IMR-90 (cell line): ENCODE measurements at regions not wholly inside any gene's neighbourhood (a gene's known extent, or its start where the extent isn't known, plus 50 kb on each side); places are given as distances from the start of the nearest gene placed in this dataset.

ENCODE experiments used
- ATAC-seq: fragments of 200-7000 bp; cut with Tn5 transposase; 2 replicates; pipeline ENCODE4 v1.9.1; 2020; ENCODE audit warnings: low read depth, mild to moderate bottlenecking, moderate library complexity
- BruUV-seq: library from RNA; stranded (reverse); fragments of 400-500 nt; replicated peaks from 2 replicates; lab custom pipeline; 2021; lab: Mats Ljungman, UMichigan
- CTCF ChIA-PET: fragments of 300-600 bp; formaldehyde crosslinking; extraction: SDS; loops from one replicate; lab custom pipeline; 2021; ENCODE audit warnings: antibody characterized with exemption; lab: Yijun Ruan, JAX
- POLR2A ChIA-PET: fragments of 300-600 bp; sonication (Branson Sonifier 250); formaldehyde crosslinking; loops from one replicate; lab custom pipeline; 2022; ENCODE audit warnings: antibody characterized with exemption; ENCODE audit not compliant: unreplicated experiment; lab: Charles Lee
- DNase-seq: peaks from one replicate; pipeline ENCODE4 v3.0.0; 2013
- H2AFZ ChIP-seq: replicated peaks from 2 replicates; pipeline ENCODE3; 2013; ENCODE audit warnings: low read length, mild to moderate bottlenecking; ENCODE audit not compliant: poor library complexity
- H2AK5ac ChIP-seq: 2 replicates; pipeline ENCODE4 v1.6.1; 2013; ENCODE audit warnings: low read depth, low read length, inconsistent platforms
- H2AK9ac ChIP-seq: replicated peaks from 2 replicates; pipeline ENCODE3; 2013; ENCODE audit warnings: mild to moderate bottlenecking, low read depth, low read length, moderate library complexity; ENCODE audit not compliant: poor library complexity
- H2BK120ac ChIP-seq: 2 replicates; pipeline ENCODE4 v1.6.1; 2013; ENCODE audit warnings: low read depth, low read length, inconsistent platforms
- H2BK15ac ChIP-seq: 3 replicates; pipeline ENCODE4 v1.6.1; 2013; ENCODE audit warnings: low read depth, low read length, inconsistent platforms
- H2BK20ac ChIP-seq: 2 replicates; pipeline ENCODE4 v1.6.1; 2013; ENCODE audit warnings: low read depth, mild to moderate bottlenecking, inconsistent platforms, low read length, moderate library complexity
- H2BK5ac ChIP-seq: 2 replicates; pipeline ENCODE4 v1.6.1; 2013; ENCODE audit warnings: mild to moderate bottlenecking, low read depth, low read length, inconsistent platforms; ENCODE audit not compliant: poor library complexity, severe bottlenecking
- H3K14ac ChIP-seq: replicated peaks from 2 replicates; pipeline ENCODE4 v1.6.1; 2013; ENCODE audit warnings: low read depth, low read length, inconsistent platforms
- H3K18ac ChIP-seq: 2 replicates; pipeline ENCODE4 v1.6.1; 2013; ENCODE audit warnings: low read depth, low read length, control low read depth
- H3K23ac ChIP-seq: 2 replicates; pipeline ENCODE4 v1.6.1; 2013; ENCODE audit warnings: low read depth, low read length, inconsistent platforms
- H3K27ac ChIP-seq: 2 replicates; pipeline ENCODE4 v1.5.1; 2013; ENCODE audit warnings: mild to moderate bottlenecking, control low read depth, low read length; ENCODE audit not compliant: insufficient read depth
- H3K27me3 ChIP-seq: 2 replicates; pipeline ENCODE4 v1.6.1; 2013; ENCODE audit warnings: low read length; ENCODE audit not compliant: control insufficient read depth, insufficient read depth
- H3K36me3 ChIP-seq: 2 replicates; pipeline ENCODE4 v1.6.1; 2013; ENCODE audit warnings: low read length, mixed read lengths; ENCODE audit not compliant: control insufficient read depth, insufficient read depth
- H3K4ac ChIP-seq: 2 replicates; pipeline ENCODE4 v1.6.1; 2013; ENCODE audit warnings: low read depth, low read length, inconsistent platforms
- H3K4me1 ChIP-seq: 2 replicates; pipeline ENCODE4 v1.6.1; 2013; ENCODE audit warnings: low read length, mixed read lengths; ENCODE audit not compliant: control insufficient read depth, insufficient read depth
- H3K4me2 ChIP-seq: 2 replicates; pipeline ENCODE4 v1.6.1; 2013; ENCODE audit warnings: low read depth, mild to moderate bottlenecking, control low read depth, low read length, moderate library complexity
- H3K4me3 ChIP-seq: 2 replicates; pipeline ENCODE4 v1.5.1; 2013; ENCODE audit warnings: low read depth, mild to moderate bottlenecking, control low read depth, low read length, moderate library complexity; ENCODE audit not compliant: insufficient read depth
- H3K56ac ChIP-seq: 2 replicates; pipeline ENCODE4 v1.6.1; 2013; ENCODE audit warnings: low read length, inconsistent platforms; ENCODE audit not compliant: insufficient read depth; ENCODE audit errors: extremely low read depth
- H3K79me1 ChIP-seq, 2 experiments: 2 replicates each; pipeline ENCODE4 v1.6.1; 2013; ENCODE audit warnings: low read length in 2 of 2, inconsistent platforms in 1 of 2, low read depth in 1 of 2
- H3K9ac ChIP-seq: 2 replicates; pipeline ENCODE4 v1.6.1; 2013; ENCODE audit warnings: low read depth, low read length, control low read depth
- H3K9me1 ChIP-seq: 2 replicates; pipeline ENCODE4 v1.6.1; 2013; ENCODE audit warnings: low read length, inconsistent platforms; ENCODE audit not compliant: insufficient read depth
- H3K9me3 ChIP-seq: 2 replicates; pipeline ENCODE4 v1.6.1; 2013; ENCODE audit warnings: low read length; ENCODE audit not compliant: control insufficient read depth, insufficient read depth
- H4K20me1 ChIP-seq: 2 replicates; pipeline ENCODE4 v1.6.1; 2013; ENCODE audit warnings: low read length, inconsistent platforms; ENCODE audit not compliant: insufficient read depth
- H4K5ac ChIP-seq: 2 replicates; pipeline ENCODE4 v1.6.1; 2013; ENCODE audit warnings: mild to moderate bottlenecking, low read depth, low read length, control low read depth
- H4K8ac ChIP-seq, 2 experiments: 2 replicates each; pipeline ENCODE4 v1.6.1; 2013; ENCODE audit warnings: low read depth in 2 of 2, low read length in 2 of 2, control low read depth in 1 of 2, inconsistent platforms in 1 of 2
- H4K91ac ChIP-seq: 2 replicates; pipeline ENCODE4 v1.6.1; 2013; ENCODE audit warnings: low read depth, low read length, inconsistent platforms; ENCODE audit not compliant: insufficient read depth
- BHLHE40 ChIP-seq: fragments of 150-350 bp; IDR thresholded peaks from 2 replicates; pipeline ENCODE4 v1.6.1; 2016; ENCODE audit warnings: mild to moderate bottlenecking, low read depth, low read length
- CEBPB ChIP-seq: IDR thresholded peaks from 2 replicates; pipeline ENCODE4 v1.6.1; 2012; ENCODE audit warnings: low read depth, low read length, improper control_type of control experiment
- CHD1 ChIP-seq: IDR thresholded peaks from 2 replicates; pipeline ENCODE4 v1.6.1; 2012; ENCODE audit warnings: low read depth, low read length, improper control_type of control experiment
- FOS ChIP-seq: fragments of 150-350 bp; IDR thresholded peaks from 2 replicates; pipeline ENCODE4 v1.6.1; 2016; ENCODE audit warnings: low read depth, low read length
- MAFK ChIP-seq: IDR thresholded peaks from 2 replicates; pipeline ENCODE4 v1.6.1; 2012; ENCODE audit warnings: low read depth, low read length, improper control_type of control experiment
- MAZ ChIP-seq: IDR thresholded peaks from 2 replicates; pipeline ENCODE4 v1.6.1; 2012; ENCODE audit warnings: low read depth, mild to moderate bottlenecking, low read length, improper control_type of control experiment, moderate library complexity, borderline replicate concordance
- MXI1 ChIP-seq: IDR thresholded peaks from 2 replicates; pipeline ENCODE4 v1.6.1; 2012; ENCODE audit warnings: low read depth, mild to moderate bottlenecking, low read length, moderate library complexity, borderline replicate concordance
- POLR2A ChIP-seq: IDR thresholded peaks from 2 replicates; pipeline ENCODE4 v1.6.1; 2012; ENCODE audit warnings: mild to moderate bottlenecking, low read depth, low read length
- RAD21 ChIP-seq: IDR thresholded peaks from 2 replicates; pipeline ENCODE4 v1.6.1; 2012; ENCODE audit warnings: low read length, improper control_type of control experiment
- RFX5 ChIP-seq: IDR thresholded peaks from 2 replicates; pipeline ENCODE4 v1.8.0; 2012; ENCODE audit warnings: low read depth, mild to moderate bottlenecking, low read length, moderate library complexity
- SMC3 ChIP-seq: fragments of 150-350 bp; IDR thresholded peaks from 2 replicates; pipeline ENCODE4 v1.6.1; 2016; ENCODE audit warnings: low read depth, mild to moderate bottlenecking, antibody characterized with exemption, low read length, moderate library complexity
- WGBS, 2 experiments: methylation state at CpG; one replicate each; pipeline versions ENCODE4 v1.1.5 to v1.1.7; 2013; ENCODE audit warnings: missing lambda C conversion rate in 2 of 2; ENCODE audit not compliant: insufficient read length in 1 of 2; ENCODE audit errors: extremely low coverage in 2 of 2; 5-methylcytosine and 5-hydroxymethylcytosine counted together
- dilution Hi-C: fragments of 300-500 bp; cut with HindIII; formaldehyde crosslinking; loops from one replicate; pipeline ENCODE4 v1.14.3; 2018; ENCODE audit warnings: low sequenced_read_pairs; ENCODE audit not compliant: unreplicated experiment
- in situ Hi-C: fragments of 300-500 bp; cut with MboI; formaldehyde crosslinking; loops from 3 replicates; pipeline ENCODE4 v1.14.3; 2019; ENCODE audit warnings: low sequenced_read_pairs, inconsistent platforms, mixed read lengths
- intact Hi-C: fragments of 100-400 bp; cut with micrococcal nuclease; formaldehyde crosslinking; loops from 2 replicates; pipeline ENCODE4 v1.10.0; 2022
- TF ChIP-seq, protein P1 (sequence below): fragments of 150-350 bp; IDR thresholded peaks from 2 replicates; pipeline ENCODE4 v1.6.1; 2017; ENCODE audit warnings: mild to moderate bottlenecking, antibody characterized with exemption, low read length, low read depth
- TF ChIP-seq, protein P2 (sequence below): conservative IDR thresholded peaks from 2 replicates; pipeline ENCODE4 v1.5.1; 2012; ENCODE audit warnings: mild to moderate bottlenecking, low read depth, low read length, improper control_type of control experiment
- TF ChIP-seq, protein P3 (sequence below): fragments of 150-350 bp; IDR thresholded peaks from 2 replicates; pipeline ENCODE4 v1.6.1; 2016; ENCODE audit warnings: low read depth, mild to moderate bottlenecking, low read length, moderate library complexity, borderline replicate concordance

DNA sequence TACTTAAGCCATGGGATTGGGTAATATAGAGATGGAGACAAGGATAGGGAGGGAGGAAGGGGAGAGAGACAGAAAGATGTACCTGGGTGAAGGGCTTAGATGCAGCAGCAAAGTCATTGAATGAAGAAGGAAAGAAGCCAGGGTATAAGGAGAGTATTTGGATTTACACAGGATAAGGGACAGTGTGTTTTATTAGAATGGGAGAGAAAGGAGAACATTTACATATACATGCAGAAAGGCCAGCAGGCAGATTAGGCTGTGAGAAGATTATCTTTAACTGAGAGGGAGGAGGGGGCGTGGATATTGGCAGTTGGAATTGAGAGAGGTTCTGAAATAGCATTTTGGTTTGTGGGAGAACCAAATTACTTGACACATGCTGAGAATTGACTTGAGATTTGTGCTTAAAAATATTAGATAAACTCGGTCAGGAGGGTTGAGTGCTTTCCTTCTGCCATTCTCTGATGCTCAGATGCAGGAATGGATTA is 161.5 kb upstream of the ZNF804B start:
- POLR2A ChIA-PET: no interaction called here

More for the DNA sequence above, 161.5 kb upstream of the ZNF804B start:
- Histone ChIP-seq H3K23ac (no peak overlapping the region), H3K27ac (no peak overlapping the region), H4K20me1 (no peaks in the 10 kb centered on the region), H3K18ac (no peak overlapping the region), H4K8ac (no peak overlapping the region), H4K91ac (no peak overlapping the region), H2BK20ac (no peak overlapping the region), H3K27me3 (no peaks in the 10 kb centered on the region), H3K56ac (no peak overlapping the region), H2AFZ (no peak overlapping the region), H2AK5ac (no peak overlapping the region), H3K9me1 (no peaks in the 10 kb centered on the region), H4K5ac (no peak overlapping the region), H2BK5ac (no peak overlapping the region), H3K9me3 (no peaks in the 10 kb centered on the region), H3K36me3 (no peaks in the 10 kb centered on the region), H3K4me2 (no peak overlapping the region), H3K14ac (no peak overlapping the region), H2AK9ac (no peak overlapping the region), H3K79me1 (no peaks in the 10 kb centered on the region), H3K4me1 (no peaks in the 10 kb centered on the region), H3K4ac (no peak overlapping the region), H3K9ac (no peak overlapping the region), H2BK15ac (no peak overlapping the region), H2BK120ac (no peak overlapping the region), H3K4me3 (no peak overlapping the region)
- intact Hi-C loops (no loop called here), dilution Hi-C loops (no loop called here), in situ Hi-C loops (no loop called here)
- no peak for DNase-seq
- no CpG with 5 or more reads among the region's 2 CpGs for WGBS, 2 experiments
- BruUV-seq: no TSS peak
- CTCF ChIA-PET: no interaction called here
- TF ChIP-seq POLR2A (no peak), BHLHE40 (no peak), SMC3 (no peak), RFX5 (no peak), RAD21 (no peak), MAFK (no peak), MXI1 (no peak), CHD1 (no peak), CEBPB (no peak), FOS (no peak), MAZ (no peak)
- TF ChIP-seq, protein P1, sequence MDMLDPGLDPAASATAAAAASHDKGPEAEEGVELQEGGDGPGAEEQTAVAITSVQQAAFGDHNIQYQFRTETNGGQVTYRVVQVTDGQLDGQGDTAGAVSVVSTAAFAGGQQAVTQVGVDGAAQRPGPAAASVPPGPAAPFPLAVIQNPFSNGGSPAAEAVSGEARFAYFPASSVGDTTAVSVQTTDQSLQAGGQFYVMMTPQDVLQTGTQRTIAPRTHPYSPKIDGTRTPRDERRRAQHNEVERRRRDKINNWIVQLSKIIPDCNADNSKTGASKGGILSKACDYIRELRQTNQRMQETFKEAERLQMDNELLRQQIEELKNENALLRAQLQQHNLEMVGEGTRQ: no peak
- TF ChIP-seq, protein P2, sequence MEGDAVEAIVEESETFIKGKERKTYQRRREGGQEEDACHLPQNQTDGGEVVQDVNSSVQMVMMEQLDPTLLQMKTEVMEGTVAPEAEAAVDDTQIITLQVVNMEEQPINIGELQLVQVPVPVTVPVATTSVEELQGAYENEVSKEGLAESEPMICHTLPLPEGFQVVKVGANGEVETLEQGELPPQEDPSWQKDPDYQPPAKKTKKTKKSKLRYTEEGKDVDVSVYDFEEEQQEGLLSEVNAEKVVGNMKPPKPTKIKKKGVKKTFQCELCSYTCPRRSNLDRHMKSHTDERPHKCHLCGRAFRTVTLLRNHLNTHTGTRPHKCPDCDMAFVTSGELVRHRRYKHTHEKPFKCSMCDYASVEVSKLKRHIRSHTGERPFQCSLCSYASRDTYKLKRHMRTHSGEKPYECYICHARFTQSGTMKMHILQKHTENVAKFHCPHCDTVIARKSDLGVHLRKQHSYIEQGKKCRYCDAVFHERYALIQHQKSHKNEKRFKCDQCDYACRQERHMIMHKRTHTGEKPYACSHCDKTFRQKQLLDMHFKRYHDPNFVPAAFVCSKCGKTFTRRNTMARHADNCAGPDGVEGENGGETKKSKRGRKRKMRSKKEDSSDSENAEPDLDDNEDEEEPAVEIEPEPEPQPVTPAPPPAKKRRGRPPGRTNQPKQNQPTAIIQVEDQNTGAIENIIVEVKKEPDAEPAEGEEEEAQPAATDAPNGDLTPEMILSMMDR: no peak
- TF ChIP-seq, protein P3, sequence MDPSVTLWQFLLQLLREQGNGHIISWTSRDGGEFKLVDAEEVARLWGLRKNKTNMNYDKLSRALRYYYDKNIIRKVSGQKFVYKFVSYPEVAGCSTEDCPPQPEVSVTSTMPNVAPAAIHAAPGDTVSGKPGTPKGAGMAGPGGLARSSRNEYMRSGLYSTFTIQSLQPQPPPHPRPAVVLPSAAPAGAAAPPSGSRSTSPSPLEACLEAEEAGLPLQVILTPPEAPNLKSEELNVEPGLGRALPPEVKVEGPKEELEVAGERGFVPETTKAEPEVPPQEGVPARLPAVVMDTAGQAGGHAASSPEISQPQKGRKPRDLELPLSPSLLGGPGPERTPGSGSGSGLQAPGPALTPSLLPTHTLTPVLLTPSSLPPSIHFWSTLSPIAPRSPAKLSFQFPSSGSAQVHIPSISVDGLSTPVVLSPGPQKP: no peak
- no peak for ATAC-seq
